Renal cortical epithelial cell (primary cell): ENCODE measurements at regions not wholly inside any gene's neighbourhood (a gene's known extent, or its start where the extent isn't known, plus 50 kb on each side); places are given as distances from the start of the nearest gene placed in this dataset.
"Not testable (repeated sequence)": the region's sequence is repeated elsewhere in the genome, so short reads cannot be mapped to it uniquely, and the experiment has no call there.

Experiments used
- DNase-seq: peaks from one replicate; pipeline ENCODE4 v3.0.0-alpha.2; 2011; ENCODE audit warnings: low read depth

DNA sequence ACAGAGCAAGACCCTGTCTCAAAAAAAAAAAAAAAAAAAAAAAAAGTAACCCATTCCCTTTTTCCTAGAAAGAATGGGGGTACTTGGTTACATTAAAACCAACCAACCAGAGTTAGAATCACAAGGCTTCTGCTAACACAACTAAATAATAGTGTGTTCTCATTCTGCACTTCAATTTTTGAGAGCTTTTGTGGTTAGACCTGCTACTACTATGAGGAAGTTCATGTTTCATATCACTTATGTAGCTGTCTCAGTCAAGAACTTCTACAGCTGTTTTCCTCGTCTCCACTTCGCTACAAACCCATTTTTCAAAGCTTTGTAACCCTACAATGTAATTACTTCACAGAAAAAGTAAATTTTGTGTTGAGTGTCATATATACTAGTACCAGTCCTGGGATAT lies 58.3 kb downstream of the PDHA2 start:
- DNase-seq: no peak

DNA sequence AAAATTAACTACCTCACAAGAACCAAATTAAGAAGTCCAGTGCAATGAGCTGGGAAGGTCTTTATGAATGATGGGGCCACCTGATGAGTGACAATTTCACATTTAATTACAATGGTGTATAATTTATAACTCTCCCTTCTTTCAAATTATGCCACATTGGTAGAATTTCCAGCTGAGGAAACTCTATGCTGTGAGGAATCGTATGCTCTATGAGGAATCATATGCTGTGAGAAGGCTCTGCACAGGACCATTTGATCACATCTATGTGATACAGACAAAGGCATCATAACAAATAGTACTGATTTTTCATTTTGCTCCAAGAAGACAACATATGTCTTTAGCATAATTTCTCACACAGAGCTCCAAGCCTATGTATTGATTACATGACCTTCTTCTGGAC lies 69.3 kb downstream of the PDHA2 start:
- DNase-seq: no peak

DNA sequence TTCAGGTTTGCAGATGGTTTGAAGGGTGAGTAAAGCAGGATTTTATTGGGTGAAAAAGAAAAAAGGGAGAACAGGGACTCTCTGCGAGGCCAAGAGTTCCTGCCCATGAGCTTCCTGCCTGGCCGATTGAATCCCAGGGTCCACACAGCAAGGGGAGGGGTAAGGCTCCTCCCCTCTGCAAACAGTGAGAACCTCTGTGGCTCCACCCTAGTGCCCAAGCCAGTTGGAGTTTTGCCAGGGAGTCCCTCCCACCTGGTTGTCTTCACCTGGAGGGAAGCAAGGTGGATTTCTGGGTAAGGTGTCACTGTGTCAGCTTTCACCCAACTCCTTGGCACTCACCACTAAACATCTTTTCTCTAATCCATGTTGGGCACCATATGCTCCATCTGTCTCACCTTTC lies 70.9 kb downstream of the PDHA2 start:
- no peak for DNase-seq

DNA sequence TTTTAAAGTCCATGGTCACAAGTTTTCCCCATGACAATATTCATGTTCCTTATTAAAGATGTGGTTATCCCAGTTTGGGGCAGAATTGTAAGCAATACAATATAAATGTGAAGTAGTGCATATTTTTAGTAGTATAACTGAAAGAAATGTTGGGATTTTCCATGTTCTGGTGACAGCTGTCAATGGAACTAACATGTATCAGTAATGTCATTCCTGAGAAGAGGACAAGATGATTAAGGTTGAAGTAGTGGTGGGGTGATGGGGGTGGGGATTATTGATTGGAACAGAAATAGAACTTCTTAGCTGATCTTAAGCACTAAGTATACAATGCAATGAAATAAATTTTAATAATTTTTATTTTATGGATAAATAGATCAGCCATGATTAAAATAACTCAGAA lies 81.6 kb downstream of the PDHA2 start:
- no peak for DNase-seq

DNA sequence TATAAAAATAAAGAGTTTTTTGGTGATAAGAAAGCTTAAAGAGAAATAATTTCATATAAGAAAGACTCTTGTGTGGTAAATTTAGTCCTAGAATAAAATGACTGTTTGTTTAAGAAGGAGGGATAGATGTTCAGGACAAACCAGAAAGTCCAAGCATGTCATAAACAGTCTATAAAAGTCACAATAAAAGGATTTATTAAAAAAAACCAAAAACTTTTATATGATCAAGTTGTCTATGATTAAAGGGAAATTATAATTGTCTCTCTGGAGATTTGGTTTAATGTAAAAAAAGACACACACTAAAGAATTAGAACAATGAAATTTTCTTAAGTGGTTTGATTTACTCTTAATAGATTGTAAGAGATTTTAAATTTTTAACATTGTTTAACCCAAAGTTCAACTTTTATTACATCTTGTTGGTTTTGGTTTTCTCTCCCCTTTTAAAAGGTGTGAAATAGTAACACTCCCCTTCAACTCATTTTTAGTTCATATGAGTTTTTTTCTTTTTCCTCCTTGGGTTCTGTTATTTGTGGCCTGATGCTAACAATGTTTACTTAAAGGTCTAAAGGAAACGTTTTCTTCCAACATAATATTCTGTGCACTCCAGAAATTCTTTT lies 89.7 kb downstream of the PDHA2 start:
- no peak for DNase-seq

DNA sequence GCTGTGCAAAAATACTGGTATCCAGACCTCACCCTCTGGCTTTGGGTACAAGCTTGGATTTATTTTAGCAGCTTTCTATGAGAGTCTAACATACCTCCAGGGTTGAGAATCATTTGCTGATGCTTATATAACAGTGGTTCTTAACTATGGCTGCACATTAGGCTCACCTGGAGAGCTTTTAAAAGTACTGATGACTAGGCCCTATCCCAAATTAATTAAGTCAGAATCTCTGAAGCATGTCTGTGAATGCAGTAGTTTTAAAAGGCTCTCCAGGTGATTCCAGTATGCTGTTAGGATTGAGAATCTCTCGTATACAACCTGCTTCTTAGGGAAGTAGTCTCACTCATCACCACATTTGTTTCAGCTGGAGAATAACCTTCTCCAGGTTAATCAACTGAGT lies 99.2 kb downstream of the PDHA2 start:
- no peak for DNase-seq

DNA sequence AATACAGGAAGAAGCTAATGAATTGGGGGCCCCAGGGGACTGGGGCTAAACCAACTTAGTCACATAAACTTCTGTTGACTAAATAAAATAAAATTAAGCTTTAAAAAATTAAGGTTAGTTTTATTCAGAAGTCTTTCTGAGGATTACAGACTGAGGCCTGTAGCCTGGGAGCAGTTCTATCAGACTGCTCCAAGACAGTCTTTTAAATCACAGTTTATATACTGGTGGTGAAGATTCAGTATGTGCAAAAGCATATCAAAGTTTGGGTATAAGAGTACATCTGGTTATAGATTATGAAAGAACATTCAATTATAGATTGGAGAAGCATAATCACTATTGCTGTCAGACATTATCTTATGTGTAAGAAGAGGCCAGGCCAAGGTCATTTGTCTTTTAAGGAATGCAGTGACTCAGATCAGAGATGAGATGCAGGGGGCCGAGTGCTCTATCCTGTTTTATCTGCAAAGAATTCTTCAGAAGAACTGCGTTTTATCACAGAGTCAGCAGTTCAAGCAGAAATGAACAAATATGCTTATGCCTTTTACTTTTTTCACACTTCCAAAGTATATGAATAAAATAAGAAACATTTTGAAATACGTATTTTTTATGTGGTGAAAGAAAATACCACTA lies 109.4 kb downstream of the PDHA2 start:
- DNase-seq: no peak

DNA sequence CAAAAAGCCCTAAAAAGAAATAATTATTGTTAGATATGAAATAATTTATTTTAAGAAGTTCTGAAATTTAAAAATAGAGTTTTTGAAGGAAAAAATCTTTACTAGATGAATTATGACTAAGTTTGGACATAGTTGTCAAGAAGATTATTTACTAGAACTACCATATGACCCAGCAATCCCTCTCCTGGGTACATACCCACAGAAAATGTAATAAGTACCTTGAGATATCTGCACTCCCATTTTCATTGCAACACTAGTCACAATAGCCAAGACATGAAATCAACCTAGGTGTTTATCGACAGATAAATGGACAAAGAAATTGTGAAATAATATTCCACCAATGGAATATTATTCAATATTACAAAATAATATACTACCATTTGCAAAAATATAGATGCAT lies 109.9 kb downstream of the PDHA2 start:
- no peak for DNase-seq

DNA sequence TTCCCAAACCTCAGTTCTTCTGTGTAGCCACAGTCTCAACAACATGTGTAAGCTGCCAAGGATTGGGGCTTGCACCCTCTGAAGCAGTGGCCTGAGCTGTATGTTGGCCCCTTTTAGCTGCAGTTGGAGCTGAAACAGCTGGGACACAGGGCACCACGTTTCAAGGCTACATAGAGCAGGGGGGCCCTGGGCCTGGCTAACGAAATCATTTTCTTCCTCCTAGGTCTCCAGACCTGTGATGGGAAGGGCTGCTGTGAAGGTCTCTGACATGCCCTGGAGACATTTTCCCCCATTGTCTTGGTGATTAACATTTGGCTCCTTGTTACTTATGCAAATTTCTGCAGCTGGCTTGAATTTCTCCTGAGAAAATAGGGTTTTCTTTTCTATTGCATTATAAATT lies 112.6 kb downstream of the PDHA2 start:
- not testable (repeated sequence) for DNase-seq

DNA sequence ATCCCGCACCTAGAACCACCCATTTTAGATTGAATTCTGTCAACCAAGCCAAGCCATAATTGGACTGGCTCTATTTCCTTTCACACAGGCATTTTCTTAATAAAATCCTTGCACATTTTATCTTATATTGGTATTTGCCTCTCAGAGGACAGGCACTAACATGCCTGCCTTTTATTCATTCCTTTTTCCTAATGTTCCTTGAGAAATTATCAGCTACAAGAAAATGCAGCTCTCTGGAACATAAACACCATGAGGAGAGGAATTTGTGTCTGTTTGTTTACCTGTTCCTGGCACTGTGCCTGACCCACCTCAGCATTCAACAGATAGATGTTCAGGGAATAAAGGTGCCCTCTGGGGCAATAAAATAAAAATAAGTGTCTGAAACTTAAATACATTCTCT lies 116.2 kb downstream of the PDHA2 start:
- no peak for DNase-seq

DNA sequence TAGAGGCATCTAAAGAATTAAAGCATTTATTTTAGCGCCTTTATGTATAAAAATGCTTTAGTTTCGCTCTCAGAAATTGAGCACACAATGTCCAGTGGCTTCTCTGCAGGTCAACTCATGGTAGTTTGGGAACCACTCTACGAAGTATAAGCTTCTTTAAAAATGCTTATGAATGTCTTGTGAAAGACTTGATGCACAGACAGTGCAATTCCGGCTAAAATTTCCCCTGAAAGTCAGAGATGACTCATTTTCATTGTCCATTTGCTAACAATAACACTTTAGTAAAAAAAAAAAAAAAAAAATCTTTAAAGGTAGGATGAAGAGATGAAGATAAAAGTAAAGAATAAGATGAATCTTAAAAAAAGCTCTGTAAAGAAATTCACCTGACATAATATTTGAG lies 117.2 kb downstream of the PDHA2 start:
- peak; percentile 2 for DNase-seq

DNA sequence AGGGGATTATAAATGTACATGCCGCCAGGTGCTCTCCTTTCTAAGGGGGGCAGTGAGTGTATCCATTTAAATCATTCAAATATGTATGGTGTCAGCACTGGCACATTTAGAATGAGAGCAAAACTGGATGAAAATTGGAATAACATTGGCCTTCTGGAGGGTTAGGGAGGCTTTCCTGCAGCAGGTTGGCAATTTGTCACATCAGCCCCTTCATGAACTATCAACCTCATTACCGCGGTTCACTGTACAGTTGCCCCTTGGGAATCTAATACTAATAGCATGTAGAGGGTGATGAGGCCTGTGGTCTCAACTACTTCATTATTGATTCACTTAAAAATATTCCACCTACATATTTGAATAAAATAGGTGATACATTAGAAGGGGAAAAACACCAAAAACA lies 117.9 kb downstream of the PDHA2 start:
- DNase-seq: no peak

DNA sequence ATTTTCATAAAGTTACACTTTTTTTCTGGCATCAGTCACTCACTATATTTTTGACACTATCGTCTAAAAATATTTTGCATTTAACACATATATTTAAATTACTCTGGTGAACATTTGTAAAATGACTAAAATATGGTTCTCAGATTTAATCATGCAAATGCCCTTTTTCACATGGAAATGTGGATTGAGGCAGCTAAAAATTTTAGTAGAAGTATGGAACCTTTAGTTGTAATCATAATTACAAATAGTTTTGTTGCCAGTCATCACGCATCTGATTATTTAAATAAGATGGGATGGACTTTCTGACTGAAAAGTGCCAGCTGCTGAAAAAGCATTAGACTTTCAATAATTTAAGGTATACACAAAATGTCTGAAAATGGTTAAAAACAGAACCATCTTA lies 119.3 kb downstream of the PDHA2 start:
- DNase-seq: no peak

DNA sequence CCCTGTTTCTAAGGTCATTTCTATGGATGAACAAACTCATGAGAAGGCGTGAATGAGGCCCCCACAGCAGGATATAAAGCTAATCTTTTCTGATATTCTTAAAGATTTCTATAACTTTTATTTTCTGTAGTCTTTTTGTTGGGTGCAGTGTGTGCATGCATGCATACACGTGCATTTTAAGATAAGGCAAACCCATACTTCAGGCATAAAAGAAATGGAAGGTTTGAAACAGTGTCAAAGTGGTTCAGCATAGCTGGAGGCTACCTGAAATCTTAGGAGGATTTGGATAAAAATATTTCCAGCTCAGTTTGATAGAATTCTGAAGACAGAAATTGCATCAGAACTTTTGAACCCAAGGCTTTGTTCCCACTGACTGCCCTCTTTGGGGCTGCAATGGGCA lies 119.7 kb downstream of the PDHA2 start:
- no peak for DNase-seq

DNA sequence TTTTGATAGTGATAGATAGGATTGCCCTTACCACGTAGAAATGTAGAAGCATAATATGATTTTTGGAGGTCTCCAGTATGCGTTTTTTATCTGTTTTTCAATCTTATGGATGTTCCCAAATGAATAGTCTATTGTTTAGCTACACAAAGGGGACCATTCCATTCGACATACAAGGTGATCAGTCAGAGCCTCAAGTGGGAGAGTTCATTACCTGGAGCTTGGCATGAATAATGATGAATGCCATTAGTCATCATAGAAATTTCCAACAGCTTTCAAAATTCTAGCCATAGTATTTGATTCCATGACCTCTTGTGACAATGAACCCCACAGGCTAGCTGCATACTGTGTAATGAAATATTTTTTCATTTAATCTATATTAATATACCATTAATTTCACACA lies 123.6 kb downstream of the PDHA2 start:
- peak; percentile 6 for DNase-seq

DNA sequence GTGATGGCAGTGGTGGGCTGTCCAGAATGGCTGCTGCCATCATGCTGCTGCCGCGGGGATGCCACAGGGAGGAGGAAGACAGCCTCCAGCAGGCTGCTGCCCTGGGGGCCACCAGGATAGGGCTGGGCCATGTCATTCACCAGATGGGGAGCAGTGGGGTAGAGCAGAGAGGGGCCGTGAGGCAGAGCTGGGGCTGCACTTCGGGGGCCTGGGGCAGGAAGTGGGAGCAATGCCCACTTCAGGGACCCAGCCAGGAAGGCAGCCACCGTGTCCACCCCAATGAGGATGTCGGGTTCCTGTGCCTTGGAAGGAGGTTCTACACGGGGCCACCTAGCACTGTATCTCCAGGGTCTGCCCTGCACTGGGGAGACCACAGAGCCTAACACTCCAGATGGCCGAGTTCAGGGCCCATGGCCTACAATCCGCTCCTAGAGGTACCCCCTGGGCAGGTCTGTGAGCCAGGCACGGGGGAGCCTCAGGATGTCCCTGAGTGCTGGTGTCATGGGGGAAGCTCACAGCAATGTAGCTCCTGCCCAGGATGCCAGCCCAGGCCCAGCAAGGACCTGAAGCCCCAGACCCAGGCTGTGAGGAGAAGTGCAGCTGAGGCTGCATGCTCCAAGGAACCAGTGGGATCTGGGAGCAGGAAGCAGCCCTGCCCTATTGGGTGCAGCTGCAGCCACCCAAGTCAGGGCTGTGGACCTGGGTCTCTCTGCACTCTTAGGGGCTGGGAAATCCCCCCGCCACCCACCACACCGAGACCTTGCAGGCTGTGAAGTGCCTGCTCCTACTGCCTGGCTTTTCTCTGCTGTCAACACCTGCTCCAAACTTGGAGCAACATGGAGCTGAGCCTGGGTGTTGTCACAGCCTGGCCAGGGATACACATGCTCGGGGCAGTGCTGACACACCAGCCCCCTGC lies 140.3 kb downstream of the PDHA2 start:
- DNase-seq: no peak

DNA sequence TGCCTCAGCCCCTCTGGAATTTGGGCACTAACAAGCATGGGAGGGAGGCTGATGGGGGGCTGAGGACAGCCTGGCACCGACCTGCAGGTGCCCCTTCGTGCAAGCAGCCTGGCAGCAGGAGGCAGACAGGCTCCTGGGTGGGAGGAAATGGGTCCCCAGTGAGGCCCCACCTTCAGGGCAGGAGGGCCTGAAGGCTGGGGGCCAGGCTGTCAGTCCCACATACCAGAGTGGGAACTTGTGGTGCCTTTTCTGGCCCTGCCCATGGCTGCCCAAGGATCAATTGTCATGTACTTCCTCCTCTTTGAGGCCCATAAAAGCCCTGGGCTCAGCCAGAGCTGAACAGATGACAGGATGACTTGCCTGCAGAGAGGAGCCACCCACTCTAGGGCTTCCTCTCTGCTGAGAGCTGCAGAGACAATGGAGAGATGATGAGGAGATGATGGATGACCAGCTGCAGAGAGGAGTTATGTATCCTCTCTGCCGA lies 141.0 kb downstream of the PDHA2 start:
- DNase-seq: no peak

DNA sequence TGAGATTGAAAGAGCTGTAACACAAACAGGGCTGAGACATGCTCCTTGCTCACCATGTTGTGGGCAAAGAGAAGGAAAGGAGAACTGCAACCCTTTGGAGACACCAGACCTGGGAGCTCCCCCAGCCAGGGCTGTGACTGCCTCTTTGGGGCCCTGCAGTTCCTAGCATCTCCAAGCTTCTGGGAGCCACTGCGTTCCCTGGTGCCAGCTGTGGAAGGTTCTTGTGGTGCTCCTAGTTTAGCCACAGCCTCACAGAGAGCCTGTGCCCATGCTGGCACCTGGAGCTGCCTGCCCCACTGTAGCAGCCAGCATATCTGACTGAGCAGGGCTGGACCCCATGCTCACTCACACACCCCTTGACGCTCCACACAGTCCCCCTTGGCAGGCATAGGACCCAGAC lies 141.7 kb downstream of the PDHA2 start:
- no peak for DNase-seq

DNA sequence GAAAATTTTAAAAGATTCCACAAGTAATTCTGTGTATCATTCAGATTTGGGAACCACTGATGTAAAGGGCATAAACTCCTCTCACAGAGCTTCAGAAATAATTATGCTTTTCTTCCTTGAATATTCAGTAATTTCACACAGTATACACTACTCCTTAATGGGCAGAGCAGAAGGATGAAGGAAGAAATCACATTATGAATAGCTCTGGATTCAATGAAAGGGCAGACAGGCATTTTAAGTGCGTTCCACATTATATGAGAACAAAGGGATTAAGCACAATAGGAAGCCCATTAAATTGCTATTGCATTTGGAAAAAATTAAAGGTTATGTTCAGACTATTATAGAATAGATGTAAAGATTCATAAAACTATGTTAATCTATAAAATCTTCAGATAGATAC lies 142.6 kb downstream of the PDHA2 start:
- DNase-seq: no peak

DNA sequence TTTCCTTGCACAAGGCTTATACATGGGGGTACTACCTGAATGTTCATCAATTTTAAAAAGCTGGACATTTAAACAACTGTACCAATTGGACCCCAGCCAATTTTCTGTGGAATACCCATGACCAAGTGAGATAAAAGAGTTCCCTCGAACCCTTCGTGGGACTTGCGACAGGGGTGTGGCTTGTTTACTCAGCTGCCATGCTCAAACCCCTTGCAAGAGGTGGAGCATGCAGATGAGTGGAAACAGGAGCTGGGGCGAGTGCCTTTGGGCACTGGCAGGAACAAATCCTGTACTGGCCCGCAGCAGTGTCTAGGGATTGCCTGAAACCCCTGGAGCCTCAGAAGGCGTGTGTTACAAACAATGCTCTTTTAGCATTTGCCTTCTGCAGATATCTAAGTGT lies 144.2 kb downstream of the PDHA2 start:
- no peak for DNase-seq

DNA sequence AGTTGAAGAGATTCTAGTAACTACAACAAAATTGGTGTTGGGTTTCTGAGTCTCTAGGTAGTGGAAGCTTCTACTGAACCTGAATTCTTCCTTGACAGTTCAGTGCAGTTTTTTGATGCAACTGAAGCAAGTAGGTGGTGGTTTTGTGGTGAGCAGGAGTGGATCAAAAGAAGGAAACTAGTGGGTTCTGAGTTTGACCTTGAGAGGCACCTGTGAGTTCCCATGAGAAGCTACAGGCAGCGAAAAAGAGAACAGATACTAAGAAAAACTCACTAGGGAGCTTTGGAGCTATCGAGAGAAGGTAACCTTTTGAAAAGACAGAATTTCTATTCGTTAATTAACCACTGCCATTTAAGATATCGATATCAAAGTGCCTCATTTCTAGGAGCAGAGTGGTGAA lies 145.2 kb downstream of the PDHA2 start:
- no peak for DNase-seq

DNA sequence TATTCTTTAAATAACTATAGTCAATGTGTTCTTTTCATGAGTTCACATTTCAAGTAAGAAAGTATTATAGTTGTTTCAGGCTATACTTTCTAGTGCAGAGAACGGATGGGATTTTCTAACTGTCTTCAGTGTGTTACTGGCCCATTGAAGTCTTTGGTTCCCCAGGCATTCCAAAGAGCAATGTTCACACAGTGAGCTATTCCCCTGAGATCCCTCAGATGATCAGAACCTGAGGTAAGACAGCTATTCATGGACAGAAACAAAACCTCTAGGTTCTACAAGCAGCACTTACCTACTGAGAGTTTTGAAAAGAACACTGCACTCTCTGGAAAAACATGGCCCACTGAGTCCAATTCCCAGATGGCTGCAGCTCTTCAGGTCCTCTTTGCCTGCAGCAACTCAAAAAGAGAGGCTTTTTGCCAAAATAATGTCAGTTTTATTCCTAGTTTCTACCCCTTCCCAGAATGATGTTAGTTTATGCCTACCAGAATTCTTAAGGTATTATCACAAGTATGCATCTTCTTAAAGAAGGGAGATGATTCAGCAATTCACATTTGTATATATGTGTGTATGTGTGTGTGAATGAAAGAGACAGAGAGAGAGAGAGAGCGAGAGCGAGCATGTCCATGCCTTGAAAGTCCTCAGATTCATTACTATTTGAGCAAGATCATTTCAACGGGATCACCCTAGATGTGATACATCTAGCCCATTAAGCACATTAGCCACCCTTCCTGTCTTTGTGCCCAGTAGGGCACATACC lies 146.1 kb downstream of the PDHA2 start:
- DNase-seq: no peak
